ENCODE measurements at regions not wholly inside any gene's neighbourhood (a gene's known extent, or its start where the extent isn't known, plus 50 kb on each side); places are given as distances from the start of the nearest gene placed in this dataset.

DNA sequence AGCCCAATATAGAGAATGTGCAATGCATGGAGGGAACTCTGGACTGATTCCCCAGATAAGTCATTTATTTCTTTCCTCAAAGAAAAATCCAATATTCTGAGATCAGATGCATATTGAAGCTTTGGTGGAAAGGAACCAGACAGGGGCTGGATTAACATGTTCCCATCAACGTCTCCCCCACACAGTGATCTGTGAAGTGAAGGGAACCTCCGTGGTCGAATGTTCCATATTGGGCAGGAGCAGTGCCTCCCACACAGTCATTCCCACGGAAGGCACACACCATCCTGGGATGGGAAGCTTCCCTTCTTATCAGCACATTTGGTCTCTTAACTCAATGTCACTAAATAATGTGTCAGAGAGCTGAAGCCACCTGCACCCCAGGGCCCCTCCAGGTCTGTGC lies 247.1 kb downstream of the BCL11B start:
- Mint-ChIP-seq H3K36me3 (ENCODE audit: low read depth) (peaks cover 6% of the 10 kb centered on the region), H3K9me3 (peaks cover 21% of the 10 kb centered on the region), H3K4me1 (ENCODE audit: low read depth) (peaks cover 9% of the 10 kb centered on the region), H3K27me3 (ENCODE audit: low read depth) (no peaks in the 10 kb centered on the region), H3K4me3 (no peak overlapping the region), H3K27ac (no peak overlapping the region)

GRCh38 chr14:99025418-99025817 lies 246.6 kb downstream of the BCL11B start:
- no peak overlapping the region for H3K27ac Mint-ChIP-seq

DNA sequence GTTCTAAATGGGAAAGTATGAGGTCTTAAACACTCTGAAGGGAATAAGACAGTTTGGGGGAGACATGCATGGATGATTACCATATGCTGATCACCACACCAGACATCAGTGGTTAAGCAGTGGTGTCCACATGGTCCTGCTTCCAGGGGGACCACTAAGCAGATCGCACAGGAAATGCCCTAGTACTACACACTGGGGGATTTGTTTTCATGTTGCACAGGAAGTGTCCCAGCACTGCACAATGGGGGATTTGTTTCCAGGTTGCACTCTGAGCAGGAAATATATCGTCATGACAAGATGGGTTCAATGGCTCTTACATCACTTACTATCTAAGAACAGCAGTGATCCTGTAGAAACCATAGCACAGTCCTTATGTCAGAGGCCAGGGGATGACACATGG lies 245.5 kb downstream of the BCL11B start:
- Mint-ChIP-seq H3K4me3 (no peak overlapping the region), H3K27ac (no peak overlapping the region), H3K27me3 (ENCODE audit: low read depth) (no peaks in the 10 kb centered on the region), H3K4me1 (ENCODE audit: low read depth) (peaks cover 9% of the 10 kb centered on the region), H3K36me3 (ENCODE audit: low read depth) (peaks cover 6% of the 10 kb centered on the region), H3K9me3 (peaks cover 21% of the 10 kb centered on the region)

More at GRCh38 chr14:99025418-99025817, 246.6 kb downstream of the BCL11B start:
- no peak overlapping the region for H3K4me3 Mint-ChIP-seq
- H3K36me3 Mint-ChIP-seq (ENCODE audit: low read depth), result peaks cover 6% of the 10 kb centered on the region
- H3K27me3 Mint-ChIP-seq (ENCODE audit: low read depth), result no peaks in the 10 kb centered on the region
- H3K4me1 Mint-ChIP-seq (ENCODE audit: low read depth), result peaks cover 9% of the 10 kb centered on the region
- H3K9me3 Mint-ChIP-seq, result peaks cover 21% of the 10 kb centered on the region

GRCh38 chr14:99028041-99028440 lies 244.0 kb downstream of the BCL11B start:
- Mint-ChIP-seq H3K4me1 (ENCODE audit: low read depth) (peaks cover 2% of the 10 kb centered on the region), H3K9me3 (peaks cover 16% of the 10 kb centered on the region), H3K36me3 (ENCODE audit: low read depth) (peaks cover 6% of the 10 kb centered on the region), H3K27ac (no peak overlapping the region), H3K4me3 (no peak overlapping the region), H3K27me3 (ENCODE audit: low read depth) (no peaks in the 10 kb centered on the region)

GRCh38 chr14:99028521-99028920 lies 243.5 kb downstream of the BCL11B start:
- Mint-ChIP-seq H3K4me1 (ENCODE audit: low read depth) (peaks cover 2% of the 10 kb centered on the region), H3K9me3 (peaks cover 16% of the 10 kb centered on the region), H3K4me3 (no peak overlapping the region), H3K36me3 (ENCODE audit: low read depth) (peaks cover 6% of the 10 kb centered on the region), H3K27me3 (ENCODE audit: low read depth) (no peaks in the 10 kb centered on the region), H3K27ac (no peak overlapping the region)

DNA sequence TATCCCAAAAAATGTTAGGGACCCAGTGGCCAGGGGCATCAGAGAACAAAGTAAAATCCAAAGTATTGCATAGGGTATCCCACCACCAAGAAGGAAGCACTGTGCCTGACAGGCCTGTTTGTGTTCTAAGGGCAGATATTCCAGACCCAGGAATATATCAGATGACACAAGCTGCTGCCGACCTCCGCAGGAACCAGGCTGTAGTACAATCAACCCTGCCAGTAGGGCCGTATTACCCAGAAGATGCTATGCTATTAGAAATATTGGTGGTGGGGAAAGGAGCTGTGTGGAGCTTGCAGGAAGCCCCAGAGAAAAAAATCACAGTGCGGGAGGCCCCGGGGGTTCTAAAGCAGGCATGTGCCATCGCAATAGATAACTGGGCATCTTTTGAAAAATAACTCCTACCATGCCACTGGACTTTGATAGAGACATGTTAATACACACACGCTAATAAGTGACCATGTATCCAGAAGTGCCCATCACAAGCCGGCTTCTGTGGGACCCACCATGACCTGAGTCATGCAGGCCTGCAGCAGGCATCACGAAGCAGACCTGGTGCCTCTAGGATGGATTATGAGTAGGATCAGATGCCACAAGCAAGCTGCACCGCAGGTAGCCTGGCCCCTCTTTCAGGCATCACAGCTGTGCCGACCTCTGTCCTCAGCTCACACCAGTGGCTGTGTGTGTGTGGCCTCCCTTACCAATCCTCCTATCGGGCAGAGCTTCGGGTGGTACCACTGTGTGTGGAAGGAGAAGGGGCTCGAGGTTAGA lies 242.7 kb downstream of the BCL11B start:
- Mint-ChIP-seq H3K36me3 (ENCODE audit: low read depth) (peaks cover 6% of the 10 kb centered on the region), H3K4me1 (ENCODE audit: low read depth) (peaks cover 2% of the 10 kb centered on the region), H3K4me3 (no peak overlapping the region), H3K27me3 (ENCODE audit: low read depth) (no peaks in the 10 kb centered on the region), H3K9me3 (peaks cover 13% of the 10 kb centered on the region), H3K27ac (no peak overlapping the region)

- Mint-ChIP-seq H3K4me1 (ENCODE audit: low read depth) (peaks cover 2% of the 10 kb centered on the region), H3K36me3 (ENCODE audit: low read depth) (peaks cover 6% of the 10 kb centered on the region), H3K4me3 (no peak overlapping the region), H3K9me3 (peaks cover 13% of the 10 kb centered on the region), H3K27ac (no peak overlapping the region), H3K27me3 (ENCODE audit: low read depth) (no peaks in the 10 kb centered on the region)
Observed at GRCh38 chr14:99029916-99030305, 242.1 kb downstream of the BCL11B start.

GRCh38 chr14:99030454-99030853 lies 241.5 kb downstream of the BCL11B start:
- Mint-ChIP-seq H3K4me1 (ENCODE audit: low read depth) (peaks cover 2% of the 10 kb centered on the region), H3K27me3 (ENCODE audit: low read depth) (no peaks in the 10 kb centered on the region), H3K4me3 (no peak overlapping the region), H3K36me3 (ENCODE audit: low read depth) (peaks cover 6% of the 10 kb centered on the region), H3K27ac (no peak overlapping the region), H3K9me3 (peaks cover 13% of the 10 kb centered on the region)

DNA sequence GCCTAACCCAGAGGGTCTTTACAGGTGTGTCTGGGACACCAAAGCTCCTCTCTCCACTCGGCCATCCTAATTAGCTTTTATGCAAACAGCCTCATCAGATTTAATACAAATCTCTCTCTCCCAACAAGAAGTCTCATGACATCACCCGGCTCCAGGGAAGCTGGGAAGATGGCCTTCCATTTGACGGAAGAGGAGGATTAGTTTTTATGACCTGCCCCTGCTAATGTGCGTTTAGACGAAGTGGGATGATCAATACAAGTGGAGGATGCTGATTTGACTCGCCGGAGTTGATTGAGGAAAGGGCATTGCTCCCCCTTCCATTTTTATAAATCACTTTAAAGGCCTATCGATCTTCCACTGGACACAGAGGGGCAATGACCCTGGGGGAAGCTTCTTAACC lies 239.2 kb downstream of the BCL11B start:
- H3K4me1 Mint-ChIP-seq (ENCODE audit: low read depth), result no peaks in the 10 kb centered on the region
- no peaks in the 10 kb centered on the region for H3K9me3 Mint-ChIP-seq
- H3K27ac Mint-ChIP-seq, result no peak overlapping the region
- H3K27me3 Mint-ChIP-seq (ENCODE audit: low read depth), result no peaks in the 10 kb centered on the region
- no peak overlapping the region for H3K4me3 Mint-ChIP-seq
- no peaks in the 10 kb centered on the region for H3K36me3 Mint-ChIP-seq (ENCODE audit: low read depth)

- H3K4me1 Mint-ChIP-seq (ENCODE audit: low read depth), result peaks cover 2% of the 10 kb centered on the region
- H3K9me3 Mint-ChIP-seq, result no peaks in the 10 kb centered on the region
Observed at GRCh38 chr14:99033951-99034350, 238.0 kb downstream of the BCL11B start.

GRCh38 chr14:99034711-99035171 lies 237.3 kb downstream of the BCL11B start:
- no peak overlapping the region for H3K27ac Mint-ChIP-seq
- no peaks in the 10 kb centered on the region for H3K36me3 Mint-ChIP-seq (ENCODE audit: low read depth)
- H3K4me1 Mint-ChIP-seq (ENCODE audit: low read depth), result peaks cover 2% of the 10 kb centered on the region
- no peaks in the 10 kb centered on the region for H3K9me3 Mint-ChIP-seq
- H3K4me3 Mint-ChIP-seq, result no peak overlapping the region
- no peaks in the 10 kb centered on the region for H3K27me3 Mint-ChIP-seq (ENCODE audit: low read depth)

More at GRCh38 chr14:99033951-99034350, 238.0 kb downstream of the BCL11B start:
- Mint-ChIP-seq H3K27me3 (ENCODE audit: low read depth) (no peaks in the 10 kb centered on the region), H3K36me3 (ENCODE audit: low read depth) (no peaks in the 10 kb centered on the region), H3K27ac (no peak overlapping the region), H3K4me3 (no peak overlapping the region)

DNA sequence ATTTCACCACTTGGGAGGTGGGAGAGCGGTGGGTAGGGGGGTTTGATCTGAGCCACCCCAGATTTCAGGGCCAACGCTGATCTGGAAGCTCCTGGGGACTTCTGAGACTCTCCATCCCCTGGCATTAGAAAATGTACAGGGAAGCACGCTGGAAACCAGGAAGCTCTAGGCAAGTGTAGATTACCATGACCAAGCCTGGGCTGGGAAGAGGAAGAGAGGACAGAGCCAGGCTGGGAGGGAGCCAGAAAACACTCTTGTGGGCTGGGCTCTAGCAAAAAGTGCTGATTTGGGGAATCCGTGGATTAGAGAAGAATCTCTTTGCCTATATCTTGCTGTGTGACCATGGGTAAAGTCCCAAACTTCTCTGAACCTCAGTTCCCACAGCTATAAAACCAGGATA lies 236.7 kb downstream of the BCL11B start:
- H3K27me3 Mint-ChIP-seq (ENCODE audit: low read depth), result no peaks in the 10 kb centered on the region
- H3K9me3 Mint-ChIP-seq, result no peaks in the 10 kb centered on the region
- peaks cover 2% of the 10 kb centered on the region for H3K4me1 Mint-ChIP-seq (ENCODE audit: low read depth)
- no peak overlapping the region for H3K27ac Mint-ChIP-seq
- no peak overlapping the region for H3K4me3 Mint-ChIP-seq
- no peaks in the 10 kb centered on the region for H3K36me3 Mint-ChIP-seq (ENCODE audit: low read depth)

DNA sequence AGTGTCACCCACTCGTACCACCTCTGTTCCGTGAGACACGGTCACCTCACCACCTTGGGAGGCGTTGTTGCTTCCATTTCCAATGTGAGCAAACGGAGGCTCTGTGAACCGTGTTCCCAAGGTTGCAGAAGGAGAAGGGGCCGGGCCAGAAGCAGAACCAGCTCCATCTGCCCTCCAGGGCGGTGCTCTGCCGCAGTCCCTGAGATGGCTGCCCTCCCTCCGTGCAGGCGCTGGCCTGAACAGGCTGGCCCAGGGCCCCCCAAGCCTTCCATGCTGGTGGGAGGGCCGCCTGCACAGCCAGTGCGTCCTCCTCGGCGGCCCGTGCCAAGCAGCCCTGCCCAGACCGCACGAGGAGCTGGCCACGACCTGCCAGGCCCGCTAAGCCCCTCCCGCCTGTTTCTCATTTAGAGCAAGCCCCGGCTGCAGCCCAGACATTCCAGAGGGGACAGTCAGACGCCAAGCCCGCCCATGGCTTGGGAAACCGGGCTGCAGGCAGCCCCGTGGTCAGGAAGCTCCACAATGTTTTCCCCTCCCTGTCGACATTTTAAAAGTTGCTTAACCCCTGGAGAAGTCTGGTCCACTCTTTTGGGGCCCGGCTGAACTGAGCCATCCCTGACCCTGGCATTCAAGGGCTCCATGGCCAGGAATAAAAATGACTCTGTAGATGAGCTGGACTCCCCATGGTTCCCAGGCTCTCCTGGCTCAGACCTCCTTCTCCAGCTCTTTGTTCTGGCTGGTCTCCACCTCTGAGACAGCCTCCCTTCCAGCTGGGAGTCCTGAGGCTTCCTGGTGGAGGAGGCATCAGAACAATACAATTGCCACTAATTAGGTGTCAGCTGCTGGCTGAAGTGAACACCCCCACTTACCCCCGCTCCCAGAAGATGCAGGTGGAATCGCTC lies 236.0 kb downstream of the BCL11B start:
- no peak overlapping the region for H3K4me3 Mint-ChIP-seq

GRCh38 chr14:99036611-99037293 lies 235.2 kb downstream of the BCL11B start:
- no peak overlapping the region for H3K27ac Mint-ChIP-seq
- H3K4me1 Mint-ChIP-seq (ENCODE audit: low read depth), result peaks cover 2% of the 10 kb centered on the region
- H3K36me3 Mint-ChIP-seq (ENCODE audit: low read depth), result no peaks in the 10 kb centered on the region

More for the DNA sequence above, 236.0 kb downstream of the BCL11B start:
- no peaks in the 10 kb centered on the region for H3K9me3 Mint-ChIP-seq
- H3K36me3 Mint-ChIP-seq (ENCODE audit: low read depth), result no peaks in the 10 kb centered on the region
- H3K27me3 Mint-ChIP-seq (ENCODE audit: low read depth), result no peaks in the 10 kb centered on the region
- H3K27ac Mint-ChIP-seq, result no peak overlapping the region
- H3K4me1 Mint-ChIP-seq (ENCODE audit: low read depth), result peaks cover 2% of the 10 kb centered on the region

More at GRCh38 chr14:99036611-99037293, 235.2 kb downstream of the BCL11B start:
- H3K4me3 Mint-ChIP-seq, result no peak overlapping the region
- H3K27me3 Mint-ChIP-seq (ENCODE audit: low read depth), result no peaks in the 10 kb centered on the region
- H3K9me3 Mint-ChIP-seq, result no peaks in the 10 kb centered on the region

Data from T-helper 1 cell treated with Interleukin-12 subunit alpha and Interleukin-12 subunit beta and Interleukin-4 antibody, amounts not matched to agents 30 μg/mL and 1 μg/mL, for 36 hours (primary cell).